ENCODE measurements at regions not wholly inside any gene's neighbourhood (a gene's known extent, or its start where the extent isn't known, plus 50 kb on each side); places are given as distances from the start of the nearest gene placed in this dataset.
"Not testable (repeated sequence)": the region's sequence is repeated elsewhere in the genome, so short reads cannot be mapped to it uniquely, and the experiment has no call there.

- no peak for DNase-seq (ENCODE audit: low read depth in 4 of 4, low spot score in 3 of 4)
Measured at GRCh38 chr15:53218666-53219580, 428.8 kb upstream of the ONECUT1 start.

DNA sequence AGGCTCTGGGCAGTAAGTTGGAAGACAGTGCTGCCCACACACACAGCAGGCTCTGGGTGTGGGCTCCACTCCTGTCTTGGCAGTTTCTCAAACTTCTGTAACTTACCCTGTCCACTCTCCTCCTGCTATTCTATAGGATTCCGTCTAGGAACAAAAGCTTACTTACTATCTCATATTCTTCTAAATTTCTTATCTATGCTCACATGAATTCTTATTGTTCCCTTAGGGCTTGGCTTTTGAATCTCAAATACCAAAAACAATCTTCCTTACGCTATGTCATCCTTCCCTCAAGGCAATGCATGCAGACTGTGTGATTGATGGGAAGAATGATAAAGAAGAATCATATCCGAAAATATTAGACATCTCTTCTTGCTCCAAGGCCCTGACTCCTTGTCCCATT is 425.9 kb upstream of the ONECUT1 start:
- DNase-seq (ENCODE audit: low read depth in 4 of 4, low spot score in 3 of 4) = no peak

DNA sequence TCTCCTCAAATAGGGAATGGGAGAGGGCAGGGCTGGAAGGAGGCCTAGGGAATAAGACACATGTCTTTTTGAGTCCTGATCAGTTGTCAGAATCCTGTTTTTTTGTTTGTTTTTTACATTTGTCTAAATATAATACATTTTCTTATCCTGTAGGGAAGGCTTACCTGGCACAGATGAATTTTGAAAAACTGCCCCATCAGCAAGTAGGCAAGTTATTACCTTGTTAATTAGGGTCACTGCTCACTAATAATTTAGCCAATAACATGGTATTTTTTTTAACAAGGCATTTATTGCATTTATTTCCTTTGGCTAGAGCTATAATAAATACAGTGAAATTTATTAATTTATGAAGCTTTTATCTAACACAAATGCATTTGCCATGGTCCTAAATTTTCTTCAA is 423.2 kb upstream of the ONECUT1 start:
- no peak for DNase-seq (ENCODE audit: low read depth in 4 of 4, low spot score in 3 of 4)

DNA sequence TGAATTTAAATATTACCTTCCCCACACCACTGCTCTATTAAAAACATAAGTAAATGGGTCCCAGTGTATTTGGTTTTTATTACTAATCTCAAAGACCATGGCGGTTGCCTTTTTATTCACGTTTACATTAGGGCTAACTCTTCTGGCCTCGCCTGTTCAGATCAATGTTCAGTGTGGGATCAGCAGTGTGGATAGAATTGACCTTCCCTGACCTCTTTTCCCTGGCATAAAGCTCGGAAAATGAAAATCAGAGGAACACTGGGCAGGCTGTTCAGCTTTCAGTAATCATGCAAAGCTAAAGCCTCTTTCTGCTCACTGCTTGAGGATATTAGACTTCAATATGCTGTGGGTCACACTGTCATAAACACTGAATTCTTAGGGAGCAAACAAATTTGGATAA is 422.6 kb upstream of the ONECUT1 start:
- no peak for DNase-seq (ENCODE audit: low read depth in 4 of 4, low spot score in 3 of 4)

DNA sequence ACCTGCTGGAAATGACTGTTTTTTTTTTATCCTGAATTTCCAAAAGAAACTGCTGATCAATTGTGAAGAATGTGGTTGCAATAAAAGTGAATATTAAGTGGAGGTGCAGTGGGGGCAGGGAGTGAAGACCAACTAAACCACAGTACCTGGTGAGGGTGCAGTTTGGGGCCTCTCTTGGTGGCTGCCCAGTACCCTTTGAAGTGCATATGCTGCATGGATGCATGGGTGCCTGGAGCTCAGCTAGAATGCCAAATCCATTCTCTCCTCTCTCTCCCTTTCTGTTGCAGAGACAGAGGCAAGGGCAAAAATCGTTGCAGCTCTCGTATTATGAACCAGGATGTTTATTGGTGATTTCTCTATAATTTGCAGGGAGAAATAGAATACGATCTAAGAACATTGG is 420.5 kb upstream of the ONECUT1 start:
- DNase-seq (ENCODE audit: low read depth in 4 of 4, low spot score in 3 of 4) = no peak

GRCh38 chr15:53209396-53210042 is 419.4 kb upstream of the ONECUT1 start:
- no peak for DNase-seq (ENCODE audit: low read depth in 4 of 4, low spot score in 3 of 4)

DNA sequence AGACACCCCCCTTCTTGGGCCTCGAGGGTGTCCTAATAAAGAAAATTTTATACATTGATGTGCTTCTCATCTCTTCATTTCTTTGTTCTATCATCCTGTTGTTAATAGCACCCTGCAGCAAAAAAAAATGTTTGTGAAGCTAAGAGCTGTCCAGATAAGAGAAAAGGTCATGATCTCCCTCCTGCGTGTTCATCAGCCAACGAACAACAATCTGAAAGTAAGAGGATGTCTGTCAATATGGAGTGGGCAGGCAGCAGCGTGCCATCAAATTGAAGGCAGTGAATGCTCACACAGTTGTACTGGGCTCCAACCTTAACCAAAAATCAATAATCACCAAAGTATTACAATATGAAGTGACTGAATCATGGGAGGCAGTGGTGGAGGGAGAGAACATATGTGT is 418.6 kb upstream of the ONECUT1 start:
- DNase-seq (ENCODE audit: low read depth in 4 of 4, low spot score in 3 of 4) = no peak

- no peak for DNase-seq (ENCODE audit: low read depth in 4 of 4, low spot score in 3 of 4)
Measured at GRCh38 chr15:53203454-53203853, 413.3 kb upstream of the ONECUT1 start.

DNA sequence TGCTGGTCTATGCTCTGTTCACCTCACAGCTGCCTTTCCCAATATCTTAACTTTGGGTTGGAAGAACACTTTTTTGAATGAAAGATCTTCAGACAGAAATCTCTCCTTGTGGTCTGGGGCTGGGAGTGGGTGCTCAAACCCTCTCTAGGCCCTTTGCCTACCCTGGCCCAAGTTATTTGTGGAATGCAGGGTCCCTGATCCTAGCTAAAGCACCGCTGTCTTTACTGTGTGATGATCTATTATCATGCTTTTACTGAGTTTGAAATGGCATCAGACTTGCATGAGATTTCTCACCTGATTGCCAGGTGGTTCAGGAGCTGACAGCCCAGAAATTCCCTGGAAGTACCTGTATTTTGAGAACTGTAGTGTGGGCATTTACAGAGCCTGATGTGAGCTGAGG is 412.7 kb upstream of the ONECUT1 start:
- no peak for DNase-seq (ENCODE audit: low read depth in 4 of 4, low spot score in 3 of 4)

DNA sequence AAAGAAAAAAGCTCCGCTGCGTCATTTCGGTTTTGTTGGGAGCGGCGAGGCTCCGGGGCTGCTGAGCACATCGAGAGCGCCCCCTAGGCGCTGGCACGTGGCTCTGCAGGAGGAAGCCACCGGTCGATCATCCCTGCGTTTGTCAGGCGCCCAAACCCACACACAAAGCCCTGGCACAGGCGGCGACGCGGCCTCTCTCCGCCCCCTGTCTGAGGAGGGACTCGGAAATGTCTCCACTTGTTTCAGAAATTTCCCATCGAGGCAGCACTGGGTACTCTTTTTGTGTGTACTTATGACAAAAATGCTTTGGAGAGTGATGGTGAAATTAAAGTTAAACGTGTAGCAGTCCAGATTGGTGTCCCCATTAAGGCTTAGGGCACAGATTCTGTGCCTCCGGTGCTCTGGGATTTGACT is 407.3 kb upstream of the ONECUT1 start:
- peak; percentile 27 to 45 (median 36) for DNase-seq (ENCODE audit: low read depth in 4 of 4, low spot score in 3 of 4)

- DNase-seq (ENCODE audit: low read depth in 4 of 4, low spot score in 3 of 4) = no peak
Measured at GRCh38 chr15:53196788-53197187, 406.7 kb upstream of the ONECUT1 start.

- DNase-seq (ENCODE audit: low read depth in 4 of 4, low spot score in 3 of 4) = no peak
Measured at GRCh38 chr15:53196242-53196641, 406.1 kb upstream of the ONECUT1 start.

- DNase-seq (ENCODE audit: low read depth in 4 of 4, low spot score in 3 of 4) = peak; percentile 13 to 35 (median 24)
Measured at GRCh38 chr15:53193149-53193548, 403.0 kb upstream of the ONECUT1 start.

DNA sequence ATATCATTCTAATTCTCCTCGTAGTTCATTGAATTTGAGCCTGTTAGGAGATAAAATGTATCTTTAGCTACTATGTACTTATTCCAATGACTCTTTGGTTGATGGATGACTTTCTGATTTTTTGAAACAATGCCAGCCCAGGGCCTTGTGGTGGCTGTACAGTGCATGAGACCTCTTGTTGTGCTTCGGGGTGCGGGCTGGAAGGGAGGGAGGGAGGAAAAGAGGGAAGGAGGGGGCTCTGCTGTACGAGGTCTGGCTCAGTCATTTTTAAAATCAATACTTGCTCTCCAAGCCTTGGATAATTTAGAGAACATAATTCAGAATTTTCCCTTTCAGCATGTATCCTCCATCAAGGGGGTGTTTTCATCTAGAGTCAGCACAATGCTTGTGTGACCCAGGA is 399.7 kb upstream of the ONECUT1 start:
- no peak for DNase-seq (ENCODE audit: low read depth in 4 of 4, low spot score in 3 of 4)

GRCh38 chr15:53183449-53183848 is 393.3 kb upstream of the ONECUT1 start:
- not testable (repeated sequence) for DNase-seq (ENCODE audit: low read depth in 4 of 4, low spot score in 3 of 4)

DNA sequence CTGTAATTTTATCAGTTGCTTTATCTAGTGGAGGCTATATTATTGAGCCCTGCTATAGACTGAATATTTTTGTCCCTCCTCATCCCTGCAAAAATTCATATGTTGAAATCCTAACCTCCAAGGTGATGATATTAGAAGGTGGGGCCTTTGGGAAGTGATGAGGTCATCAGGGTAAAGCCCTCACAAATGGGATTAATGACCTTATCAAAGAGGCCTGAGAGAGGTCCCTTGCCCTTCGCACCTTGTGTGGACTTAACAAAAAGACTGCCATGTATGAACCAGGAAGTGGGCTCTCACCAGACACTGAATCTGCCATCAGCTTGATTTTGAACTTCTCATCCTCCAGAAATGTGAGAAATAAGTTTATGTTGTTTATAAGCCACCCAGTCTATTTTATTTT is 381.4 kb upstream of the ONECUT1 start:
- DNase-seq (ENCODE audit: low read depth in 4 of 4, low spot score in 3 of 4) = no peak

DNA sequence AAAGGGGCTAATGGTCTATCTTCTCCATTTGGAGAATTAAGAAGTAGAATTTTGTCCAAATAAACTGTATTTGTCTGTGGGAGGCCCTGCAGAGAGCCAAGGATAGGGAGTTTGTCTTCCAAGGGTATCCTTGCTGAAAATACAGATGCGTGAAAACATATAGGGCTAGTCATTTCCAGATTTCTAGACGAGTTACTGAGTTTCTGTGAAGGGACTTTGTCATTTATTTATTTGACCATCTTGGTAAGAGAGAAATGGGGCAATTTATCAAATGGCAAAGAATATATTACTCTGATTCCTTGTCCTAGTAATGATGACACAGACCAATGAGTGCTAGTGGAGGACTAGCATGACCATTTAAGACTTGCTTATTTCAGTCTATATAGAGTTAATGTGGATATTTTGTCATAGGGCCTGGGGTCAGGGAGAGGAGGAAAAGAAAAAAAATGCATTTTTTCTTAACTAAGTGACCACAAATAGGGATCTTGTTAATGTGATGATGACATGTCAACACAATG is 376.6 kb upstream of the ONECUT1 start:
- DNase-seq (ENCODE audit: low read depth in 4 of 4, low spot score in 3 of 4) = no peak

DNA sequence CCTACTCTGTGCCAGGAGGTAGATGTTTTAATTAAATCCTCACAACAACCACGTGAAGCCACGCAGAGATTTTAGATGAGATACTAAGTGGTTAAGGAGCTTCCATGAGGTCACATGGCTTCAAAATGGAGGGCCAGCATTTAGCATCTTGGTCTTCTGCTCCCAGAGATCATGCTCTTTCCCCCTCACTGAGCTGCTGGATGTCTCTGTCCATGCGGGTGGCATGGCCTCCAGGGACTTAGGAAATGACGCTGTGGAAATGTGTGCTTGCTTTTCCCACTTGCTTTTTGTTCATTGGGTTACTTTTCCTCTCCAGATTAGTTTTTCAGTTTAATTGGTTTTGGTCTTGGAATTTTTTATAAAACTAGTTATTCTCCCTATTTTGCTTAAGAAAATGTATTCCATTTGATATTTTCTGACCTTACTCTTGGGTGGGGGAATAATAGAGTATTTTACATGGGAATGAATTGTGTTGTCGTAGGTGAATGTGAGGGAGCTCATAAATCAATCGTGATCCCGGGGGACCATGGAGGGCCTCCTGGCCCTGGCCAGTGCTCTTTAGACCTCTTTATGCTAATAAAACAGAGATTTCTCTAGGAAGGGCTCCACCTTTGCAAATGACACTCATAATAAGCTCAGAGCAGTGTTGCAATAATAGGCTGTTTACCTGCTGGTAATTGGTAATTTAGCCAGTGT is 376.0 kb upstream of the ONECUT1 start:
- no peak for DNase-seq (ENCODE audit: low read depth in 4 of 4, low spot score in 3 of 4)

DNA sequence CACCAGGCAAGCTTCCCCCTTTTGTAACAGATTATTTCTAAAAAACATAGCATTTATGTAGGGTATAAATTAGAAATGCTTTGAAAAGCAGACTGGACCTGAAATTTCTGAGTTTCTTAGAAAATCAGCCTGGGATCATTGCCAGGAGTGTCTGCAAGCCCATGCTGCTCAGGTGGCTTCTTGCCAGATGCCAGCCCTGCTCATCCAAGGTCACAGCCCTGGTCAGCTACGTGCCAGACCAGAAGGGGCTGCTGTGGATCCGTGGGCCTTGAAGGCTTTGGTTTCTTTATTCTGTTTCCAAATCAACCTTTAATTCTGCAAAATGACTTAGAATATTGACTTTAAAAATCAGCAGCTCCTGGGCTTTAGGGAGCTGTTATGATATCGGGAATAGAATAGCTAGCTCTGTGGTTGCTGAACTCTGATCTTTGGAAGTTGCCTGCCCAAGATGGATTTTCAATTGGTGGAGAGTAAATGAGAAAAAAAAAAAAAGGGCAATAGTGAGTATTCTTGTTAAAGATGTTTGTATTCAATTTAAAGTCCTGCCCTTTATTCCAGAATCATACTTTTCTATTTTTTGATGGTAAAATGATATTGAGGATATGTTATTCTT is 370.1 kb upstream of the ONECUT1 start:
- no peak for DNase-seq (ENCODE audit: low read depth in 4 of 4, low spot score in 3 of 4)

DNA sequence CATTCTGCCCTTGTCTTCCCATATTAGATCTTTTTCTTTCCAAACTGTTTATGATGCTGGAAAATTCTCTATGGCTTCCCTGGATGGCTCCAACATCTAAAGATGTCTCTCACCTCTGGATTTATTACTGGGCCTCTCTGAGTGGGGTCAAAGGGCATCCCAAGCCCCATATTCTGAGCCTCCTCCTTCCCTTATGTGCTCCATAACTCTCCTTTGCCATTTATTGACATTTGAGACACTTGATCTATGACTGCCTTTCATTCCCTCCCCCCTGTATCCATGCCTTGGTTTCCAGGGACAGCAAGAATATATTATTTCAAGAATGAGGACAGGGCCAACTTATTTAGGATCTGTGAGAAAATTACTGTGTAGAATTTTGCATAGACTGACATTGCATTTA is 369.3 kb upstream of the ONECUT1 start:
- DNase-seq (ENCODE audit: low read depth in 4 of 4, low spot score in 3 of 4) = no peak

- no peak for DNase-seq (ENCODE audit: low read depth in 4 of 4, low spot score in 3 of 4)
Measured at GRCh38 chr15:53158995-53159394, 368.9 kb upstream of the ONECUT1 start.

All from right renal pelvis (tissue), 4 donors.